SK-N-SH (cell line): ENCODE measurements at regions not wholly inside any gene's neighbourhood (a gene's known extent, or its start where the extent isn't known, plus 50 kb on each side); places are given as distances from the start of the nearest gene placed in this dataset.

Experiments used
- CTCF ChIP-seq: fragments of 200-600 bp; sonication (generic); IDR thresholded peaks from 2 replicates; pipeline ENCODE4 v1.6.1; 2017; ENCODE audit warnings: antibody characterized with exemption, mild to moderate bottlenecking, moderate library complexity
- GABPA ChIP-seq: IDR thresholded peaks from 2 replicates; pipeline ENCODE4 v1.4.0; 2012; ENCODE audit warnings: low read depth, mild to moderate bottlenecking
- GATA2 ChIP-seq: sonication (generic); formaldehyde crosslinking; IDR thresholded peaks from 2 replicates; pipeline ENCODE4 v1.5.0; 2020; ENCODE audit warnings: mild to moderate bottlenecking, missing genetic modification reagents
- JUND ChIP-seq: IDR thresholded peaks from 2 replicates; pipeline ENCODE4 v1.4.0; 2012
- NRF1 ChIP-seq: IDR thresholded peaks from 2 replicates; pipeline ENCODE4 v1.6.1; 2012; ENCODE audit warnings: low read depth, mild to moderate bottlenecking, low read length
- POLR2AphosphoS5 ChIP-seq: IDR thresholded peaks from 2 replicates; pipeline ENCODE4 v1.6.1; 2012; ENCODE audit warnings: low read depth, low read length
- REST ChIP-seq: IDR thresholded peaks from 2 replicates; pipeline ENCODE4 v1.6.1; 2012; ENCODE audit warnings: mild to moderate bottlenecking, low read depth, low read length, moderate library complexity
- RFX5 ChIP-seq: IDR thresholded peaks from 2 replicates; pipeline ENCODE4 v1.6.1; 2012; ENCODE audit warnings: mild to moderate bottlenecking, improper control_type of control experiment, low read length

GRCh38 chr12:88291498-88292131, 149.5 kb downstream of the TMTC3 start:
- TF ChIP-seq CTCF = no peak
- 0 out of 2 replicates have a peak, but pooled peaks have one; percentile 9 for TF ChIP-seq JUND
- TF ChIP-seq NRF1 = no peak
- TF ChIP-seq POLR2AphosphoS5 = no peak
- no peak for TF ChIP-seq GABPA
- no peak for TF ChIP-seq RFX5
- no peak for TF ChIP-seq REST
- TF ChIP-seq GATA2 (CRISPR knock-in tag) = no peak
